ENCODE measurements at regions not wholly inside any gene's neighbourhood (a gene's known extent, or its start where the extent isn't known, plus 50 kb on each side); places are given as distances from the start of the nearest gene placed in this dataset.

DNA sequence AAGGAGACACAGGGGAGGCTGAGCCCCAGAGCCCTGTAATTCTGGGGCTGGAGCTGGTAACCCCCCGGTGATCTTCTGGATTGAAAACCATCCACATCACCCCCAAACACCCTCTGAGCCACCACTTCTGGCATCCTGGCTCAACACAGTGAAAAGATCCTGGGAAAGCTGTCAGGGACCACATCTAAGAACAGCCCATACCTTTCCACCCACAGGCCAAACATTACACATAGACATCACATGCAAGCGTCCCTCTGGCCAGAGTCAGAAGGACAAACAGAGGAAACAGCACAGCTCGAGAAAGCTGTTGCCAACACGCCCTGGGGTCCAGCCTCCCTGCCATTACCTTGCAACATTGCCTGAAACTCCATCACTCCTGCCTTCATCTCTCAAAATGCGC, 469.5 kb downstream of the SOX6 start:
- Histone ChIP-seq H3K9me2 (ENCODE audit: insufficient read depth) (no peaks in the 10 kb centered on the region), H3K36me3 (ENCODE audit: control insufficient read depth in 1 of 2, insufficient read depth in 2 of 2, low read length in 2 of 2) (no peaks in the 10 kb centered on the region), H3K9me3 (ENCODE audit: control insufficient read depth in 1 of 2, insufficient read depth in 1 of 2, low read depth in 1 of 2, low read length in 2 of 2) (no peaks in the 10 kb centered on the region), H3K9ac (ENCODE audit: low read length) (no peak overlapping the region), H3K27ac (ENCODE audit: low read depth, low read length) (no peak overlapping the region), H4K20me1 (ENCODE audit: insufficient read depth) (no peaks in the 10 kb centered on the region), H2AFZ (ENCODE audit: low read depth, low read length, poor library complexity, severe bottlenecking) (no peak overlapping the region), H3K4me1 (ENCODE audit: control insufficient read depth in 1 of 2, insufficient read depth in 2 of 2, low read length in 2 of 2) (no peaks in the 10 kb centered on the region), H3K79me2 (ENCODE audit: insufficient read depth, low read length) (no peaks in the 10 kb centered on the region), H3K4me2 (ENCODE audit: low read length) (no peak overlapping the region), H3K4me3 (replicated peaks in 1 of 2; ENCODE audit: low read depth in 1 of 2, low read length in 2 of 2) (no peak overlapping the region), H3K27me3 (ENCODE audit: insufficient read depth, low read length) (peaks cover 19% of the 10 kb centered on the region)
- TF ChIP-seq ZNF274 (IDR thresholded peaks at IDR 0.05; ENCODE audit: low read depth, low read length), result no peak
- TF ChIP-seq YY1 (IDR thresholded peaks at IDR 0.05; ENCODE audit: extremely low read depth, insufficient replicate concordance, low read depth, low read length), result no peak
- no peak for TF ChIP-seq ZFX (IDR thresholded peaks at IDR 0.05)
- TF ChIP-seq EZH2phosphoT487 (IDR thresholded peaks at IDR 0.05; ENCODE audit: borderline replicate concordance), result no peak
- no peak for TF ChIP-seq SRF (IDR thresholded peaks at IDR 0.05; ENCODE audit: low read depth)
- no peak for TF ChIP-seq POLR2AphosphoS5 (IDR thresholded peaks at IDR 0.05; ENCODE audit: low read depth, low read length)
- TF ChIP-seq, protein P1, sequence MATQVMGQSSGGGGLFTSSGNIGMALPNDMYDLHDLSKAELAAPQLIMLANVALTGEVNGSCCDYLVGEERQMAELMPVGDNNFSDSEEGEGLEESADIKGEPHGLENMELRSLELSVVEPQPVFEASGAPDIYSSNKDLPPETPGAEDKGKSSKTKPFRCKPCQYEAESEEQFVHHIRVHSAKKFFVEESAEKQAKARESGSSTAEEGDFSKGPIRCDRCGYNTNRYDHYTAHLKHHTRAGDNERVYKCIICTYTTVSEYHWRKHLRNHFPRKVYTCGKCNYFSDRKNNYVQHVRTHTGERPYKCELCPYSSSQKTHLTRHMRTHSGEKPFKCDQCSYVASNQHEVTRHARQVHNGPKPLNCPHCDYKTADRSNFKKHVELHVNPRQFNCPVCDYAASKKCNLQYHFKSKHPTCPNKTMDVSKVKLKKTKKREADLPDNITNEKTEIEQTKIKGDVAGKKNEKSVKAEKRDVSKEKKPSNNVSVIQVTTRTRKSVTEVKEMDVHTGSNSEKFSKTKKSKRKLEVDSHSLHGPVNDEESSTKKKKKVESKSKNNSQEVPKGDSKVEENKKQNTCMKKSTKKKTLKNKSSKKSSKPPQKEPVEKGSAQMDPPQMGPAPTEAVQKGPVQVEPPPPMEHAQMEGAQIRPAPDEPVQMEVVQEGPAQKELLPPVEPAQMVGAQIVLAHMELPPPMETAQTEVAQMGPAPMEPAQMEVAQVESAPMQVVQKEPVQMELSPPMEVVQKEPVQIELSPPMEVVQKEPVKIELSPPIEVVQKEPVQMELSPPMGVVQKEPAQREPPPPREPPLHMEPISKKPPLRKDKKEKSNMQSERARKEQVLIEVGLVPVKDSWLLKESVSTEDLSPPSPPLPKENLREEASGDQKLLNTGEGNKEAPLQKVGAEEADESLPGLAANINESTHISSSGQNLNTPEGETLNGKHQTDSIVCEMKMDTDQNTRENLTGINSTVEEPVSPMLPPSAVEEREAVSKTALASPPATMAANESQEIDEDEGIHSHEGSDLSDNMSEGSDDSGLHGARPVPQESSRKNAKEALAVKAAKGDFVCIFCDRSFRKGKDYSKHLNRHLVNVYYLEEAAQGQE (IDR thresholded peaks at IDR 0.05; ENCODE audit: low read depth), result no peak
- TF ChIP-seq POLR2A (IDR thresholded peaks at IDR 0.05; ENCODE audit: borderline replicate concordance, extremely low read depth, insufficient read depth, insufficient read length), result no peak
- TF ChIP-seq SIN3A (IDR thresholded peaks at IDR 0.05; ENCODE audit: low read depth), result no peak
- ATAC-seq, result no peak
- no TSS peak for BruUV-seq (replicated peaks)
- POLR2A ChIA-PET, result no interaction called here
- intact Hi-C loops (cut with micrococcal nuclease), result no loop called here
- CTCF ChIA-PET, result no interaction called here
- RAD21 ChIA-PET (ENCODE audit: low non-redundant PET in 1 of 2, low total read pairs in 2 of 2, uncharacterized antibody in 2 of 2, unreplicated experiment in 2 of 2), result no interaction called here
- DNase-seq (ENCODE audit: low read depth, low spot score), result no peak

Measured in HCT116 (cell line).